Glutamatergic neuron (in vitro differentiated cells): ENCODE measurements at regions not wholly inside any gene's neighbourhood (a gene's known extent, or its start where the extent isn't known, plus 50 kb on each side); places are given as distances from the start of the nearest gene placed in this dataset.

Experiments used
- DNase-seq: peaks from one replicate; pipeline ENCODE4 v3.0.0; 2022
- H3K27ac Mint-ChIP-seq: one replicate; pipeline ENCODE4 v1.8.0; 2020; ENCODE audit warnings: mild to moderate bottlenecking, mixed read lengths, inconsistent platforms; ENCODE audit not compliant: unreplicated experiment
- H3K27me3 Mint-ChIP-seq: one replicate; pipeline ENCODE4 v1.8.0; 2020; ENCODE audit warnings: mild to moderate bottlenecking, moderate library complexity, mixed read lengths, inconsistent platforms; ENCODE audit not compliant: unreplicated experiment
- H3K36me3 Mint-ChIP-seq: one replicate; pipeline ENCODE4 v1.8.0; 2020; ENCODE audit warnings: mild to moderate bottlenecking, mixed read lengths, inconsistent platforms; ENCODE audit not compliant: unreplicated experiment
- H3K4me1 Mint-ChIP-seq: one replicate; pipeline ENCODE4 v1.8.0; 2020; ENCODE audit warnings: mild to moderate bottlenecking, low read depth, mixed read lengths, inconsistent platforms; ENCODE audit not compliant: unreplicated experiment
- H3K4me3 Mint-ChIP-seq: one replicate; pipeline ENCODE4 v1.8.0; 2020; ENCODE audit warnings: mild to moderate bottlenecking, mixed read lengths, inconsistent platforms; ENCODE audit not compliant: unreplicated experiment
- H3K9me3 Mint-ChIP-seq: one replicate; pipeline ENCODE4 v1.8.0; 2020; ENCODE audit warnings: mild to moderate bottlenecking, moderate library complexity, mixed read lengths, inconsistent platforms; ENCODE audit not compliant: unreplicated experiment
- CTCF ChIP-seq: fragments of 200-600 bp; sonication (generic); IDR thresholded peaks from one replicate; pipeline ENCODE4 v1.5.0; 2021; ENCODE audit not compliant: partially characterized antibody, unreplicated experiment

GRCh38 chr11:90407350-90407749 is 184.5 kb upstream of the CHORDC1 start:
- Mint-ChIP-seq H3K9me3 (no peaks in the 10 kb centered on the region), H3K27ac (no peak overlapping the region), H3K4me1 (no peaks in the 10 kb centered on the region), H3K4me3 (no peak overlapping the region), H3K36me3 (no peaks in the 10 kb centered on the region), H3K27me3 (no peaks in the 10 kb centered on the region)
- DNase-seq: no peak
- no peak for TF ChIP-seq CTCF

GRCh38 chr11:90392692-90393091 is 169.8 kb upstream of the CHORDC1 start:
- Mint-ChIP-seq H3K4me1 (no peaks in the 10 kb centered on the region), H3K9me3 (no peaks in the 10 kb centered on the region), H3K27me3 (no peaks in the 10 kb centered on the region), H3K36me3 (no peaks in the 10 kb centered on the region), H3K4me3 (no peak overlapping the region), H3K27ac (no peak overlapping the region)
- peak; percentile 24 for TF ChIP-seq CTCF
- no peak for DNase-seq

- Mint-ChIP-seq H3K4me1 (no peaks in the 10 kb centered on the region), H3K27me3 (no peaks in the 10 kb centered on the region), H3K36me3 (no peaks in the 10 kb centered on the region), H3K9me3 (no peaks in the 10 kb centered on the region), H3K4me3 (no peak overlapping the region), H3K27ac (no peak overlapping the region)
- no peak for DNase-seq
- no peak for TF ChIP-seq CTCF
These were observed 168.9 kb upstream of the CHORDC1 start for GRCh38 chr11:90391756-90392155.

GRCh38 chr11:90380206-90380605 is 157.4 kb upstream of the CHORDC1 start:
- no peaks in the 10 kb centered on the region for H3K36me3 Mint-ChIP-seq
- no peaks in the 10 kb centered on the region for H3K27me3 Mint-ChIP-seq
- no peak for DNase-seq
- TF ChIP-seq CTCF: no peak
- no peak overlapping the region for H3K4me3 Mint-ChIP-seq
- H3K27ac Mint-ChIP-seq: no peak overlapping the region
- H3K4me1 Mint-ChIP-seq: no peaks in the 10 kb centered on the region
- no peaks in the 10 kb centered on the region for H3K9me3 Mint-ChIP-seq

- no peak for DNase-seq
- Mint-ChIP-seq H3K27me3 (no peaks in the 10 kb centered on the region), H3K4me1 (no peaks in the 10 kb centered on the region), H3K36me3 (no peaks in the 10 kb centered on the region), H3K27ac (no peak overlapping the region), H3K9me3 (no peaks in the 10 kb centered on the region), H3K4me3 (no peak overlapping the region)
- TF ChIP-seq CTCF: peak; percentile 24
These were observed 151.1 kb upstream of the CHORDC1 start for GRCh38 chr11:90373971-90374370.
